GM23338 (cell line): ENCODE measurements at regions not wholly inside any gene's neighbourhood (a gene's known extent, or its start where the extent isn't known, plus 50 kb on each side); places are given as distances from the start of the nearest gene placed in this dataset.

Source experiments
- ATAC-seq: fragments of 200-7000 bp; cut with Tn5 transposase; 3 replicates; pipeline ENCODE4 v1.9.1; 2020
- DNase-seq: peaks from one replicate; pipeline ENCODE4 v3.0.0-alpha.2; 2015; ENCODE audit warnings: low spot score
- H2AFZ ChIP-seq: fragments of 200-600 bp; sonication (generic); 2 replicates; pipeline ENCODE4 v1.8.0; 2016; ENCODE audit warnings: antibody characterized with exemption, mild to moderate bottlenecking, moderate library complexity
- H3F3A ChIP-seq: fragments of 200-600 bp; sonication (generic); replicated peaks from 2 replicates; pipeline ENCODE4 v1.8.0; 2017; ENCODE audit warnings: antibody characterized with exemption, mixed run types, low read depth
- H3K27ac ChIP-seq: fragments of 200-600 bp; sonication (generic); 2 replicates; pipeline ENCODE4 v1.6.1; 2016; ENCODE audit warnings: low read depth
- H3K27me3 ChIP-seq: fragments of 200-600 bp; sonication (generic); 2 replicates; pipeline ENCODE4 v1.8.0; 2016; ENCODE audit warnings: mild to moderate bottlenecking, mixed run types, moderate library complexity; ENCODE audit not compliant: insufficient read depth
- H3K36me3 ChIP-seq: fragments of 200-600 bp; sonication (generic); 2 replicates; pipeline ENCODE4 v1.8.0; 2016; ENCODE audit warnings: mild to moderate bottlenecking; ENCODE audit not compliant: insufficient read depth
- H3K4me1 ChIP-seq: fragments of 200-600 bp; sonication (generic); 2 replicates; pipeline ENCODE4 v1.8.0; 2016; ENCODE audit warnings: mild to moderate bottlenecking, moderate library complexity; ENCODE audit not compliant: insufficient read depth
- H3K4me2 ChIP-seq: fragments of 200-600 bp; sonication (generic); 2 replicates; pipeline ENCODE4 v1.7.1; 2017; ENCODE audit warnings: mixed run types
- H3K4me3 ChIP-seq: fragments of 200-600 bp; sonication (generic); 2 replicates; pipeline ENCODE4 v1.6.1; 2016; ENCODE audit warnings: mixed run types
- H3K79me2 ChIP-seq: fragments of 200-600 bp; sonication (generic); replicated peaks from 2 replicates; pipeline ENCODE4 v1.8.0; 2017; ENCODE audit warnings: mild to moderate bottlenecking; ENCODE audit not compliant: insufficient read depth
- H3K9me2 ChIP-seq: fragments of 200-600 bp; sonication (generic); 2 replicates; pipeline ENCODE4 v1.8.0; 2017; ENCODE audit not compliant: insufficient read depth
- H4K20me1 ChIP-seq: fragments of 200-600 bp; sonication (generic); replicated peaks from 2 replicates; pipeline ENCODE4 v1.8.0; 2017; ENCODE audit warnings: mild to moderate bottlenecking; ENCODE audit not compliant: insufficient read depth
- H3K27ac Mint-ChIP-seq: 2 replicates; pipeline ENCODE4 v1.8.0; 2020; ENCODE audit warnings: inconsistent platforms, mild to moderate bottlenecking, moderate library complexity, mixed read lengths
- H3K27me3 Mint-ChIP-seq: 3 replicates; pipeline ENCODE4 v1.8.0; 2022; ENCODE audit warnings: low read depth, mild to moderate bottlenecking, moderate library complexity, mixed read lengths, inconsistent platforms; ENCODE audit not compliant: insufficient read depth, poor library complexity
- H3K36me3 Mint-ChIP-seq: 3 replicates; pipeline ENCODE4 v1.8.0; 2021; ENCODE audit warnings: low read depth, mild to moderate bottlenecking, inconsistent platforms, moderate library complexity, mixed read lengths
- H3K4me1 Mint-ChIP-seq: 3 replicates; pipeline ENCODE4 v1.8.0; 2020; ENCODE audit warnings: mild to moderate bottlenecking, inconsistent platforms, mixed read lengths
- H3K4me3 Mint-ChIP-seq: 3 replicates; pipeline ENCODE4 v1.8.0; 2021; ENCODE audit warnings: moderate library complexity, mild to moderate bottlenecking, inconsistent platforms, mixed read lengths
- H3K9me3 Mint-ChIP-seq: 3 replicates; pipeline ENCODE4 v1.8.0; 2020; ENCODE audit warnings: moderate library complexity, mild to moderate bottlenecking, inconsistent platforms, mixed read lengths
- CREB1 ChIP-seq: fragments of 250-450 bp; sonication (Bioruptor Pico); IDR thresholded peaks from 2 replicates; pipeline ENCODE4 v1.5.0; 2020; ENCODE audit warnings: low read depth, mild to moderate bottlenecking, moderate library complexity
- CTCF ChIP-seq, 2 experiments: fragments of 200-600 bp in 1 of 2; sonication (generic) in 1 of 2; conservative IDR thresholded peaks; 2 replicates each; pipeline versions ENCODE4 v1.5.1 to v1.6.1; 2016 to 2017; ENCODE audit warnings: antibody characterized with exemption in 2 of 2, low read depth in 2 of 2, mild to moderate bottlenecking in 2 of 2, moderate library complexity in 1 of 2
- ETS1 ChIP-seq: IDR thresholded peaks from 2 replicates; pipeline ENCODE4 v1.6.1; 2016; ENCODE audit warnings: antibody characterized with exemption
- EZH2 ChIP-seq: fragments of 200-600 bp; sonication (generic); IDR thresholded peaks from one replicate; pipeline ENCODE4 v1.8.0; 2017; ENCODE audit warnings: antibody characterized with exemption, mild to moderate bottlenecking, low read depth; ENCODE audit not compliant: unreplicated experiment
- EZH2phosphoT487 ChIP-seq: fragments of 200-600 bp; sonication (generic); IDR thresholded peaks from one replicate; pipeline ENCODE4 v1.8.1; 2018; ENCODE audit warnings: antibody characterized with exemption; ENCODE audit not compliant: unreplicated experiment
- JUNB ChIP-seq: IDR thresholded peaks from one replicate; pipeline ENCODE4 v1.6.1; 2016; ENCODE audit warnings: antibody characterized with exemption; ENCODE audit not compliant: unreplicated experiment
- NANOG ChIP-seq: IDR thresholded peaks from 2 replicates; pipeline ENCODE4 v1.6.1; 2016; ENCODE audit warnings: antibody characterized with exemption, borderline replicate concordance
- POLR2AphosphoS5 ChIP-seq: IDR thresholded peaks from 2 replicates; pipeline ENCODE4 v1.6.1; 2016; ENCODE audit warnings: antibody characterized with exemption, low read depth
- REST ChIP-seq: IDR thresholded peaks from one replicate; pipeline ENCODE4 v1.6.1; 2018; ENCODE audit warnings: antibody characterized with exemption; ENCODE audit not compliant: unreplicated experiment
- STAT1 ChIP-seq: IDR thresholded peaks from one replicate; pipeline ENCODE4 v1.6.1; 2016; ENCODE audit warnings: antibody characterized with exemption; ENCODE audit not compliant: unreplicated experiment
- ZNF114 ChIP-seq: fragments of 250-450 bp; sonication (Bioruptor Pico); IDR thresholded peaks from 2 replicates; pipeline ENCODE4 v1.5.0; 2020; ENCODE audit warnings: mild to moderate bottlenecking, moderate library complexity
- ZNF331 ChIP-seq: fragments of 250-450 bp; sonication (Bioruptor Pico); IDR thresholded peaks from 2 replicates; pipeline ENCODE4 v1.5.0; 2020; ENCODE audit warnings: low read depth, mild to moderate bottlenecking, moderate library complexity
- TF ChIP-seq, protein P1 (sequence below): fragments of 250-450 bp; sonication (Bioruptor Pico); IDR thresholded peaks from 2 replicates; pipeline ENCODE4 v1.5.0; 2020; ENCODE audit warnings: mild to moderate bottlenecking, moderate library complexity

- no peak for ATAC-seq
These were observed 181.5 kb upstream of the ID2 start for GRCh38 chr2:8500124-8501054.

More at GRCh38 chr2:8500124-8501054, 181.5 kb upstream of the ID2 start:
- TF ChIP-seq JUNB: no peak
- TF ChIP-seq CTCF (conservative IDR thresholded peaks at IDR 0.05; ENCODE audit: low read depth in 2 of 2): no peak
- TF ChIP-seq, protein P1, sequence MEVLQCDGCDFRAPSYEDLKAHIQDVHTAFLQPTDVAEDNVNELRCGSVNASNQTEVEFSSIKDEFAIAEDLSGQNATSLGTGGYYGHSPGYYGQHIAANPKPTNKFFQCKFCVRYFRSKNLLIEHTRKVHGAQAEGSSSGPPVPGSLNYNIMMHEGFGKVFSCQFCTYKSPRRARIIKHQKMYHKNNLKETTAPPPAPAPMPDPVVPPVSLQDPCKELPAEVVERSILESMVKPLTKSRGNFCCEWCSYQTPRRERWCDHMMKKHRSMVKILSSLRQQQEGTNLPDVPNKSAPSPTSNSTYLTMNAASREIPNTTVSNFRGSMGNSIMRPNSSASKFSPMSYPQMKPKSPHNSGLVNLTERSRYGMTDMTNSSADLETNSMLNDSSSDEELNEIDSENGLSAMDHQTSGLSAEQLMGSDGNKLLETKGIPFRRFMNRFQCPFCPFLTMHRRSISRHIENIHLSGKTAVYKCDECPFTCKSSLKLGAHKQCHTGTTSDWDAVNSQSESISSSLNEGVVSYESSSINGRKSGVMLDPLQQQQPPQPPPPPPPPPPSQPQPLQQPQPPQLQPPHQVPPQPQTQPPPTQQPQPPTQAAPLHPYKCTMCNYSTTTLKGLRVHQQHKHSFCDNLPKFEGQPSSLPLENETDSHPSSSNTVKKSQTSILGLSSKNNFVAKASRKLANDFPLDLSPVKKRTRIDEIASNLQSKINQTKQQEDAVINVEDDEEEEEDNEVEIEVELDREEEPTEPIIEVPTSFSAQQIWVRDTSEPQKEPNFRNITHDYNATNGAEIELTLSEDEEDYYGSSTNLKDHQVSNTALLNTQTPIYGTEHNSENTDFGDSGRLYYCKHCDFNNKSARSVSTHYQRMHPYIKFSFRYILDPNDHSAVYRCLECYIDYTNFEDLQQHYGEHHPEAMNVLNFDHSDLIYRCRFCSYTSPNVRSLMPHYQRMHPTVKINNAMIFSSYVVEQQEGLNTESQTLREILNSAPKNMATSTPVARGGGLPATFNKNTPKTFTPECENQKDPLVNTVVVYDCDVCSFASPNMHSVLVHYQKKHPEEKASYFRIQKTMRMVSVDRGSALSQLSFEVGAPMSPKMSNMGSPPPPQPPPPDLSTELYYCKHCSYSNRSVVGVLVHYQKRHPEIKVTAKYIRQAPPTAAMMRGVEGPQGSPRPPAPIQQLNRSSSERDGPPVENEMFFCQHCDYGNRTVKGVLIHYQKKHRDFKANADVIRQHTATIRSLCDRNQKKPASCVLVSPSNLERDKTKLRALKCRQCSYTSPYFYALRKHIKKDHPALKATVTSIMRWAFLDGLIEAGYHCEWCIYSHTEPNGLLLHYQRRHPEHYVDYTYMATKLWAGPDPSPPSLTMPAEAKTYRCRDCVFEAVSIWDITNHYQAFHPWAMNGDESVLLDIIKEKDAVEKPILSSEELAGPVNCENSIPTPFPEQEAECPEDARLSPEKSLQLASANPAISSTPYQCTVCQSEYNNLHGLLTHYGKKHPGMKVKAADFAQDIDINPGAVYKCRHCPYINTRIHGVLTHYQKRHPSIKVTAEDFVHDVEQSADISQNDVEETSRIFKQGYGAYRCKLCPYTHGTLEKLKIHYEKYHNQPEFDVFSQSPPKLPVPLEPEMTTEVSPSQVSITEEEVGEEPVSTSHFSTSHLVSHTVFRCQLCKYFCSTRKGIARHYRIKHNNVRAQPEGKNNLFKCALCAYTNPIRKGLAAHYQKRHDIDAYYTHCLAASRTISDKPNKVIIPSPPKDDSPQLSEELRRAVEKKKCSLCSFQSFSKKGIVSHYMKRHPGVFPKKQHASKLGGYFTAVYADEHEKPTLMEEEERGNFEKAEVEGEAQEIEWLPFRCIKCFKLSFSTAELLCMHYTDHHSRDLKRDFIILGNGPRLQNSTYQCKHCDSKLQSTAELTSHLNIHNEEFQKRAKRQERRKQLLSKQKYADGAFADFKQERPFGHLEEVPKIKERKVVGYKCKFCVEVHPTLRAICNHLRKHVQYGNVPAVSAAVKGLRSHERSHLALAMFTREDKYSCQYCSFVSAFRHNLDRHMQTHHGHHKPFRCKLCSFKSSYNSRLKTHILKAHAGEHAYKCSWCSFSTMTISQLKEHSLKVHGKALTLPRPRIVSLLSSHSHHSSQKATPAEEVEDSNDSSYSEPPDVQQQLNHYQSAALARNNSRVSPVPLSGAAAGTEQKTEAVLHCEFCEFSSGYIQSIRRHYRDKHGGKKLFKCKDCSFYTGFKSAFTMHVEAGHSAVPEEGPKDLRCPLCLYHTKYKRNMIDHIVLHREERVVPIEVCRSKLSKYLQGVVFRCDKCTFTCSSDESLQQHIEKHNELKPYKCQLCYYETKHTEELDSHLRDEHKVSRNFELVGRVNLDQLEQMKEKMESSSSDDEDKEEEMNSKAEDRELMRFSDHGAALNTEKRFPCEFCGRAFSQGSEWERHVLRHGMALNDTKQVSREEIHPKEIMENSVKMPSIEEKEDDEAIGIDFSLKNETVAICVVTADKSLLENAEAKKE (CRISPR knock-in tag): no peak
- no peak for TF ChIP-seq CREB1 (CRISPR knock-in tag)
- TF ChIP-seq ZNF331 (CRISPR knock-in tag): no peak
- TF ChIP-seq POLR2AphosphoS5: no peak
- TF ChIP-seq NANOG: no peak
- no peak for TF ChIP-seq EZH2
- TF ChIP-seq REST: no peak
- no peak for TF ChIP-seq EZH2phosphoT487
- no peak for TF ChIP-seq STAT1
- no peak for TF ChIP-seq ETS1
- TF ChIP-seq ZNF114 (CRISPR knock-in tag): no peak
- peaks cover 6% of the 10 kb centered on the region for H3K27me3 Mint-ChIP-seq
- no peak overlapping the region for H3K27ac ChIP-seq
- H3K4me3 ChIP-seq: no peak overlapping the region
- no peak overlapping the region for H2AFZ ChIP-seq
- no peaks in the 10 kb centered on the region for H3F3A ChIP-seq
- no peaks in the 10 kb centered on the region; the same call in 2 of the 3 replicates for H3K36me3 Mint-ChIP-seq
- no peak overlapping the region for H3K27ac Mint-ChIP-seq
- H3K4me1 ChIP-seq: no peaks in the 10 kb centered on the region
- no peaks in the 10 kb centered on the region for H3K9me2 ChIP-seq
- H3K4me1 Mint-ChIP-seq: peaks cover 5% of the 10 kb centered on the region; the same call in 2 of the 3 replicates
- no peaks in the 10 kb centered on the region for H3K36me3 ChIP-seq
- no peak for DNase-seq
- H3K4me2 ChIP-seq: no peak overlapping the region
- H3K9me3 Mint-ChIP-seq: no peaks in the 10 kb centered on the region
- H3K27me3 ChIP-seq: no peaks in the 10 kb centered on the region
- no peaks in the 10 kb centered on the region for H4K20me1 ChIP-seq
- no peak overlapping the region for H3K4me3 Mint-ChIP-seq
- H3K79me2 ChIP-seq: no peaks in the 10 kb centered on the region
